ENCODE measurements at regions not wholly inside any gene's neighbourhood (a gene's known extent, or its start where the extent isn't known, plus 50 kb on each side); places are given as distances from the start of the nearest gene placed in this dataset.

DNA sequence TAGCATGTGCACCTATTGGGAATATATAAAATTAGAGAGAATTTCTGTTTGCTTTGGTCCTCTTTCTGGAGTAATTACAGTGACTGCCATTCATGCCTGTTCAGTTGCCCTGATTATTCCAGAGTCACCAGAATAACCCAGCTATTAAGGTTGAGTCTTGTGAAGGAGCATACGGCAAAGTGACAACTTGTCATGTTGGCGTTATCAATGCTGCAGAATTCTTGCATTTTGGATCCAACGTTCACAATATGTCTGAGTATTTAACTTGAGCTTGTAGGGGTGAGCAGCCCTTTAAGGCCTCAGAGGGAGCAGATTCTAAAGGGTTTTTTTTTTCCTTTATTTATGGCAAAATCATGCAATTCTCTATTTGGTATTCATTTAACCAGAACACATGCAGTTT, 419.4 kb upstream of the MGMT start:
- H3K27me3 ChIP-seq (ENCODE audit: control insufficient read depth in 4 of 4, insufficient read depth in 4 of 4, low read length in 3 of 4), result peaks cover 0 to 3% (median 0%) of the 10 kb centered on the region in 4 donors
- no peaks in the 10 kb centered on the region for H3K36me3 ChIP-seq (ENCODE audit: control insufficient read depth in 4 of 4, insufficient read depth in 3 of 4, low read depth in 1 of 4, low read length in 3 of 4)
- no peak overlapping the region for H3K9ac ChIP-seq (ENCODE audit: low read depth in 1 of 2, low read length in 2 of 2)
- TF ChIP-seq YY1 (IDR thresholded peaks at IDR 0.05), result no peak
- TF ChIP-seq ZBTB33 (IDR thresholded peaks at IDR 0.05), result no peak
- TF ChIP-seq MAX (IDR thresholded peaks at IDR 0.05), result no peak
- no peak overlapping the region for H3K27ac ChIP-seq (ENCODE audit: low read depth in 1 of 2, low read length in 2 of 2)
- 85% methylated on average over 3 of the region's 3 CpGs for WGBS
- H3K4me1 ChIP-seq (ENCODE audit: control insufficient read depth in 4 of 4, insufficient read depth in 4 of 4, low read length in 3 of 4), result no peaks in the 10 kb centered on the region
- H3K9me3 ChIP-seq (ENCODE audit: control insufficient read depth in 4 of 4, low read length in 3 of 4), result no peaks in the 10 kb centered on the region
- H3K4me3 ChIP-seq (ENCODE audit: low read depth in 1 of 3, low read length in 3 of 3), result no peak overlapping the region
- no peak for DNase-seq (ENCODE audit: low spot score)

DNA sequence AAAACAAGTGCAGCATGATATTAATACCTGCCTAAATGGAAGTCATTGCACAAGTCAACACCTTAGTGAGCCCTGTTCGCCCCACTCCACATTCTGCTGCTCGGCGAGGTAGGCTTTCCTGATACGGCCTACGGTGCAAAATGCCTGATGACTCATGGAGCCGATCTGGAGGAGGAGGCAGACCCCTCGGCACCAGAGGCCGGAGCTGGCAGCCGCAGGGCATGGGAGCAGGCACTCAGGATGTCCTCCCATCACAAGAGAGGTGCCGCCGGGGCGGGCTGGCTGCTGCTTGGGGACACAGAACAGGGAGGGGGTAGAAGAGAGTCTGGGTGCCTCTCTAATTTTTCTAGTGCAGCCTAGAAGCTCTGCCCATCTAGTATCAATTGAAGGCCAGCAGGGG, 418.5 kb upstream of the MGMT start:
- peaks cover 0 to 3% (median 0%) of the 10 kb centered on the region in 4 donors for H3K27me3 ChIP-seq (ENCODE audit: control insufficient read depth in 4 of 4, insufficient read depth in 4 of 4, low read length in 3 of 4)
- no peak overlapping the region for H3K9ac ChIP-seq (ENCODE audit: low read depth in 1 of 2, low read length in 2 of 2)
- no peak for DNase-seq (ENCODE audit: low spot score)
- H3K36me3 ChIP-seq (ENCODE audit: control insufficient read depth in 4 of 4, insufficient read depth in 3 of 4, low read depth in 1 of 4, low read length in 3 of 4), result no peaks in the 10 kb centered on the region
- no peaks in the 10 kb centered on the region for H3K9me3 ChIP-seq (ENCODE audit: control insufficient read depth in 4 of 4, low read length in 3 of 4)
- TF ChIP-seq HNF4G (IDR thresholded peaks at IDR 0.05), result no peak
- no peak for TF ChIP-seq ATF3 (IDR thresholded peaks at IDR 0.05)
- no peak for TF ChIP-seq GABPA (IDR thresholded peaks at IDR 0.05 in 1 of 2, conservative IDR thresholded peaks at IDR 0.05 in 1 of 2)
- no peak for TF ChIP-seq NR2F2 (IDR thresholded peaks at IDR 0.05)
- no peak for TF ChIP-seq HNF4A (conservative IDR thresholded peaks at IDR 0.05)
- no peak for TF ChIP-seq ZBTB33 (IDR thresholded peaks at IDR 0.05)
- no peak for TF ChIP-seq RAD21 (IDR thresholded peaks at IDR 0.05)
- no peak for TF ChIP-seq MAX (IDR thresholded peaks at IDR 0.05)
- no peak for TF ChIP-seq TAF1 (conservative IDR thresholded peaks at IDR 0.05)
- TF ChIP-seq EGR1 (IDR thresholded peaks at IDR 0.05; ENCODE audit: low read depth in 2 of 2), result no peak
- TF ChIP-seq, protein P1, sequence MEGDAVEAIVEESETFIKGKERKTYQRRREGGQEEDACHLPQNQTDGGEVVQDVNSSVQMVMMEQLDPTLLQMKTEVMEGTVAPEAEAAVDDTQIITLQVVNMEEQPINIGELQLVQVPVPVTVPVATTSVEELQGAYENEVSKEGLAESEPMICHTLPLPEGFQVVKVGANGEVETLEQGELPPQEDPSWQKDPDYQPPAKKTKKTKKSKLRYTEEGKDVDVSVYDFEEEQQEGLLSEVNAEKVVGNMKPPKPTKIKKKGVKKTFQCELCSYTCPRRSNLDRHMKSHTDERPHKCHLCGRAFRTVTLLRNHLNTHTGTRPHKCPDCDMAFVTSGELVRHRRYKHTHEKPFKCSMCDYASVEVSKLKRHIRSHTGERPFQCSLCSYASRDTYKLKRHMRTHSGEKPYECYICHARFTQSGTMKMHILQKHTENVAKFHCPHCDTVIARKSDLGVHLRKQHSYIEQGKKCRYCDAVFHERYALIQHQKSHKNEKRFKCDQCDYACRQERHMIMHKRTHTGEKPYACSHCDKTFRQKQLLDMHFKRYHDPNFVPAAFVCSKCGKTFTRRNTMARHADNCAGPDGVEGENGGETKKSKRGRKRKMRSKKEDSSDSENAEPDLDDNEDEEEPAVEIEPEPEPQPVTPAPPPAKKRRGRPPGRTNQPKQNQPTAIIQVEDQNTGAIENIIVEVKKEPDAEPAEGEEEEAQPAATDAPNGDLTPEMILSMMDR (IDR thresholded peaks at IDR 0.05; ENCODE audit: low read depth, low read length, missing input control), result no peak
- no peak for TF ChIP-seq FOXA1 (IDR thresholded peaks at IDR 0.05)
- no peak for TF ChIP-seq FOXA2 (IDR thresholded peaks at IDR 0.05)
- TF ChIP-seq RXRA (IDR thresholded peaks at IDR 0.05), result no peak
- TF ChIP-seq JUND (IDR thresholded peaks at IDR 0.05), result no peak
- TF ChIP-seq SP1 (IDR thresholded peaks at IDR 0.05), result no peak
- 85% methylated on average over 12 of the region's 12 CpGs for WGBS
- no peak overlapping the region for H3K4me3 ChIP-seq (ENCODE audit: low read depth in 1 of 3, low read length in 3 of 3)
- no peak overlapping the region for H3K27ac ChIP-seq (ENCODE audit: low read depth in 1 of 2, low read length in 2 of 2)
- no peaks in the 10 kb centered on the region for H3K4me1 ChIP-seq (ENCODE audit: control insufficient read depth in 4 of 4, insufficient read depth in 4 of 4, low read length in 3 of 4)

Measured in liver (tissue), 8 donors.